Caco-2 (cell line): ENCODE measurements at regions not wholly inside any gene's neighbourhood (a gene's known extent, or its start where the extent isn't known, plus 50 kb on each side); places are given as distances from the start of the nearest gene placed in this dataset.

ENCODE experiments used
- BruUV-seq: library from RNA; stranded (reverse); fragments of 400-500 nt; replicated peaks from 2 replicates; lab custom pipeline; 2021; lab: Mats Ljungman, UMichigan
- CTCF ChIA-PET: fragments of 300-600 bp; sonication (Branson Sonifier 250); formaldehyde crosslinking; loops from one replicate; lab custom pipeline; 2022; ENCODE audit warnings: antibody characterized with exemption; lab: Charles Lee
- POLR2A ChIA-PET: fragments of 300-600 bp; sonication (Branson Sonifier 250); formaldehyde crosslinking; loops from one replicate; lab custom pipeline; 2022; ENCODE audit warnings: antibody characterized with exemption; lab: Charles Lee
- DNase-seq, 2 experiments: peaks; one replicate each; pipeline versions ENCODE4 v3.0.0 to v3.0.0-alpha.2; 2020 to 2022
- H3K27me3 ChIP-seq: replicated peaks from 2 replicates; pipeline ENCODE4 v1.6.0; 2011; ENCODE audit warnings: low read length; ENCODE audit not compliant: control insufficient read depth, insufficient read depth
- H3K36me3 ChIP-seq: 2 replicates; pipeline ENCODE4 v1.5.1; 2011; ENCODE audit warnings: low read length; ENCODE audit not compliant: control insufficient read depth, insufficient read depth
- H3K4me1 ChIP-seq: fragments of 250-450 bp; sonication (Bioruptor Pico); 2 replicates; pipeline ENCODE4 v1.5.1; 2020; ENCODE audit warnings: mild to moderate bottlenecking
- H3K4me3 ChIP-seq: 2 replicates; pipeline ENCODE4 v1.5.1; 2011; ENCODE audit warnings: low read depth, mild to moderate bottlenecking, control low read depth, low read length
- H3K9me3 ChIP-seq: fragments of 250-450 bp; sonication (Bioruptor Pico); 2 replicates; pipeline ENCODE4 v1.5.1; 2020; ENCODE audit warnings: mild to moderate bottlenecking, moderate library complexity
- H3K27ac Mint-ChIP-seq: one replicate; pipeline ENCODE4 v1.8.0; 2022; ENCODE audit warnings: mixed read lengths; ENCODE audit not compliant: unreplicated experiment
- H3K27me3 Mint-ChIP-seq: one replicate; pipeline ENCODE4 v1.8.0; 2022; ENCODE audit warnings: mixed read lengths; ENCODE audit not compliant: insufficient read depth, unreplicated experiment
- H3K36me3 Mint-ChIP-seq: one replicate; pipeline ENCODE4 v1.8.0; 2022; ENCODE audit warnings: mild to moderate bottlenecking, mixed read lengths; ENCODE audit not compliant: insufficient read depth, unreplicated experiment
- H3K4me1 Mint-ChIP-seq: one replicate; pipeline ENCODE4 v1.8.0; 2022; ENCODE audit warnings: low read depth, mixed read lengths; ENCODE audit not compliant: unreplicated experiment
- H3K4me3 Mint-ChIP-seq: one replicate; pipeline ENCODE4 v1.8.0; 2022; ENCODE audit warnings: mild to moderate bottlenecking, moderate library complexity, mixed read lengths; ENCODE audit not compliant: unreplicated experiment
- H3K9me3 Mint-ChIP-seq: one replicate; pipeline ENCODE4 v1.8.0; 2022; ENCODE audit warnings: mixed read lengths; ENCODE audit not compliant: unreplicated experiment
- intact Hi-C: fragments of 100-400 bp; cut with micrococcal nuclease; formaldehyde crosslinking; loops from one replicate; pipeline ENCODE4 v1.10.0; 2022; ENCODE audit not compliant: unreplicated experiment
- TF ChIP-seq, protein P1 (sequence below), 2 experiments: fragments of 200-600 bp in 1 of 2; IDR thresholded peaks; 1 replicate in 1 of 2; 2 replicates in 1 of 2; pipeline versions ENCODE4 v1.5.1 to v1.8.0; 2011 to 2022; ENCODE audit warnings: antibody characterized with exemption in 1 of 2, control low read depth in 1 of 2, inconsistent platforms in 1 of 2, low read depth in 1 of 2, low read length in 1 of 2, mild to moderate bottlenecking in 1 of 2, moderate library complexity in 1 of 2; ENCODE audit not compliant: insufficient read depth in 1 of 2, severe bottlenecking in 1 of 2, unreplicated experiment in 1 of 2

DNA sequence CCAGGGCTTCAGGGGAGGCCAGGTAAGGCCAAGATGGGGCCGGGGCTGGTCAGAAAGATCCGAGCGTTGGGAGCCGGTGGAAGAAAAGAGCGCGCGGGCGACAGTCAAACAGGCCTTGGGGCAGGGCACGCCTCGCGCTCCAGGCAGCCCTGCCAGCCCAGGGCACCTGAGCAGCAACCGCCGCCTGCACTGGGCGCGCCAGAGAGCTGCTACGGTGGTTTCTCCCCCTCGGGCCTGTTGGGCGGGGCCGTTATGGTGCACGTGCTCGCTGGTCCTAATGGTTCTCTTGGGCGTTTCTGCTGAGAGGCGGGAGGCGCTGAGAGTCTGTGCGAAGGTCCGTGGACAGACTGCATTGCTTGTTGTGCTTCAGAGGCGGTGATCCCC is 787.4 kb downstream of the CDY1 start:
- Histone ChIP-seq H3K27me3 (no peaks in the 10 kb centered on the region), H3K4me3 (no peak overlapping the region), H3K36me3 (no peaks in the 10 kb centered on the region), H3K4me1 (no peaks in the 10 kb centered on the region), H3K9me3 (no peaks in the 10 kb centered on the region)
- BruUV-seq = no TSS peak
- H3K4me1 Mint-ChIP-seq = no peaks in the 10 kb centered on the region
- no peak overlapping the region for H3K27ac Mint-ChIP-seq
- TF ChIP-seq, protein P1, sequence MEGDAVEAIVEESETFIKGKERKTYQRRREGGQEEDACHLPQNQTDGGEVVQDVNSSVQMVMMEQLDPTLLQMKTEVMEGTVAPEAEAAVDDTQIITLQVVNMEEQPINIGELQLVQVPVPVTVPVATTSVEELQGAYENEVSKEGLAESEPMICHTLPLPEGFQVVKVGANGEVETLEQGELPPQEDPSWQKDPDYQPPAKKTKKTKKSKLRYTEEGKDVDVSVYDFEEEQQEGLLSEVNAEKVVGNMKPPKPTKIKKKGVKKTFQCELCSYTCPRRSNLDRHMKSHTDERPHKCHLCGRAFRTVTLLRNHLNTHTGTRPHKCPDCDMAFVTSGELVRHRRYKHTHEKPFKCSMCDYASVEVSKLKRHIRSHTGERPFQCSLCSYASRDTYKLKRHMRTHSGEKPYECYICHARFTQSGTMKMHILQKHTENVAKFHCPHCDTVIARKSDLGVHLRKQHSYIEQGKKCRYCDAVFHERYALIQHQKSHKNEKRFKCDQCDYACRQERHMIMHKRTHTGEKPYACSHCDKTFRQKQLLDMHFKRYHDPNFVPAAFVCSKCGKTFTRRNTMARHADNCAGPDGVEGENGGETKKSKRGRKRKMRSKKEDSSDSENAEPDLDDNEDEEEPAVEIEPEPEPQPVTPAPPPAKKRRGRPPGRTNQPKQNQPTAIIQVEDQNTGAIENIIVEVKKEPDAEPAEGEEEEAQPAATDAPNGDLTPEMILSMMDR (IDR thresholded peaks at IDR 0.05; ENCODE audit: insufficient read depth in 1 of 2, low read depth in 1 of 2, low read length in 1 of 2, severe bottlenecking in 1 of 2, unreplicated experiment in 1 of 2) = no peak
- no peaks in the 10 kb centered on the region for H3K9me3 Mint-ChIP-seq
- H3K27me3 Mint-ChIP-seq = no peaks in the 10 kb centered on the region
- CTCF ChIA-PET = no interaction called here
- intact Hi-C loops = no loop called here
- POLR2A ChIA-PET = no interaction called here
- no peak for DNase-seq
- no peaks in the 10 kb centered on the region for H3K36me3 Mint-ChIP-seq
- H3K4me3 Mint-ChIP-seq = no peak overlapping the region
